Keratinocyte (primary cell): ENCODE measurements at regions not wholly inside any gene's neighbourhood (a gene's known extent, or its start where the extent isn't known, plus 50 kb on each side); places are given as distances from the start of the nearest gene placed in this dataset.

ENCODE experiments used
- DNase-seq: peaks from one replicate; pipeline ENCODE4 v3.0.0-alpha.2; 2011; ENCODE audit warnings: low read depth, missing footprints, low spot score
- FAIRE-seq: peaks from 2 replicates; lab custom pipeline; 2011; peaks lifted over from hg19 to GRCh38; lab: Jason Lieb, UNC
- H2AFZ ChIP-seq: 2 replicates; pipeline ENCODE4 v1.6.0; 2012; ENCODE audit warnings: low read length, control low read depth, inconsistent platforms; ENCODE audit not compliant: control insufficient read depth
- H3K27ac ChIP-seq: 2 replicates; pipeline ENCODE4 v1.5.1; 2011; ENCODE audit warnings: low read length; ENCODE audit not compliant: control insufficient read depth, insufficient read depth
- H3K27me3 ChIP-seq: 3 replicates; pipeline ENCODE4 v1.6.0; 2011; ENCODE audit warnings: low read length; ENCODE audit not compliant: control insufficient read depth, insufficient read depth; ENCODE audit errors: extremely low read depth
- H3K36me3 ChIP-seq, 2 experiments: 2 replicates in 1 of 2; 3 replicates in 1 of 2; pipeline ENCODE4 v1.5.1; 2011; ENCODE audit warnings: low read length in 2 of 2, mild to moderate bottlenecking in 1 of 2; ENCODE audit not compliant: control insufficient read depth in 2 of 2, insufficient read depth in 2 of 2; ENCODE audit errors: extremely low read depth in 1 of 2
- H3K4me1 ChIP-seq: 3 replicates; pipeline ENCODE4 v1.5.1; 2011; ENCODE audit warnings: low read length; ENCODE audit not compliant: control insufficient read depth, insufficient read depth; ENCODE audit errors: extremely low read depth
- H3K4me2 ChIP-seq: 3 replicates; pipeline ENCODE4 v1.6.0; 2011; ENCODE audit warnings: low read depth, low read length; ENCODE audit not compliant: control insufficient read depth, insufficient read depth; ENCODE audit errors: extremely low read depth
- H3K4me3 ChIP-seq, 3 experiments: fragments of 200-600 bp in 1 of 3; sonication (generic) in 1 of 3; 2 replicates in 2 of 3; 3 replicates in 1 of 3; pipeline ENCODE4 v1.5.1; 2011 to 2016; ENCODE audit warnings: low read length in 3 of 3, mild to moderate bottlenecking in 3 of 3, control low read depth in 2 of 3, inconsistent platforms in 1 of 3, low read depth in 1 of 3, mixed read lengths in 1 of 3, mixed run types in 1 of 3, moderate library complexity in 1 of 3; ENCODE audit not compliant: control insufficient read depth in 2 of 3, insufficient read depth in 2 of 3; ENCODE audit errors: extremely low read depth in 1 of 3
- H3K79me2 ChIP-seq: 2 replicates; pipeline ENCODE4 v1.6.0; 2012; ENCODE audit warnings: low read length; ENCODE audit not compliant: control insufficient read depth, insufficient read depth
- H3K9ac ChIP-seq: 3 replicates; pipeline ENCODE4 v1.6.0; 2011; ENCODE audit warnings: low read length; ENCODE audit not compliant: control insufficient read depth, insufficient read depth; ENCODE audit errors: extremely low read depth
- H3K9me1 ChIP-seq: 3 replicates; pipeline ENCODE4 v1.6.0; 2011; ENCODE audit warnings: low read length; ENCODE audit not compliant: control insufficient read depth, insufficient read depth; ENCODE audit errors: extremely low read depth
- H3K9me3 ChIP-seq: 2 replicates; pipeline ENCODE4 v1.5.1; 2012; ENCODE audit warnings: low read depth, low read length; ENCODE audit not compliant: control insufficient read depth
- H4K20me1 ChIP-seq: 3 replicates; pipeline ENCODE4 v1.6.0; 2011; ENCODE audit warnings: low read length; ENCODE audit not compliant: control insufficient read depth, insufficient read depth; ENCODE audit errors: extremely low read depth
- EZH2 ChIP-seq: IDR thresholded peaks from one replicate; pipeline ENCODE4 v1.6.1; 2012; ENCODE audit warnings: inconsistent platforms, mild to moderate bottlenecking, low read length, moderate library complexity
- dilution Hi-C: fragments of 300-500 bp; cut with MboI; formaldehyde crosslinking; loops from one replicate; pipeline ENCODE4 v1.7.0; 2020; ENCODE audit warnings: low sequenced_read_pairs; ENCODE audit not compliant: extremely low pct_ligation_motif_present
- TF ChIP-seq, protein P1 (sequence below), 3 experiments: IDR thresholded peaks in 1 of 3; conservative IDR thresholded peaks in 1 of 3; optimal IDR thresholded peaks in 1 of 3; 2 replicates in 2 of 3; 3 replicates in 1 of 3; pipeline versions ENCODE3 to v1.5.1; 2011; ENCODE audit warnings: low read length in 3 of 3, mild to moderate bottlenecking in 3 of 3, moderate library complexity in 2 of 3, control low read depth in 1 of 3, inconsistent platforms in 1 of 3; ENCODE audit not compliant: insufficient read depth in 2 of 3; ENCODE audit errors: extremely low read depth in 1 of 3

DNA sequence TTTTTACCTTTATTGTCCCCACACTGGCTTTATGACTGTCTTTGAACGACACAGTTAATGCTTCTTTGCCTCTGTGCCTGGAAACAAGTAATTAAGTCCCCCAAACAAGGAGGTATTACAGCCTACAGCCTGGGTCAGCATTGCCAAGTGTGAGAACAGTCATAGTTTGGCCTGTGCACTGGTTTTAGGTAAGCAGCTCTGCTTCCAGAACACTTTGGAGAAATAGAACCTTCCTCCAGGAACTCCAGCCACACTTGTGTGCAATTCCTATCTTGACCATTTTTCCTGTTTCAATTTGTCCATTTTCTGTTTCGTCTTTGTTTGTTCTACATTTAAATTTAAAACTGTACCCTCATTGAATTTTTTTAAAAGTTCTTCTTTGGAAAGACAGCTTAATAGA is 568.2 kb downstream of the TUSC7 start:
- no peaks in the 10 kb centered on the region for H3K9me3 ChIP-seq
- H2AFZ ChIP-seq, result no peak overlapping the region
- no peaks in the 10 kb centered on the region for H4K20me1 ChIP-seq
- H3K4me3 ChIP-seq, result no peak overlapping the region
- H3K27ac ChIP-seq, result no peak overlapping the region
- no peak for DNase-seq
- H3K4me2 ChIP-seq, result no peak overlapping the region
- H3K27me3 ChIP-seq, result no peaks in the 10 kb centered on the region
- no peak for TF ChIP-seq EZH2
- TF ChIP-seq, protein P1, sequence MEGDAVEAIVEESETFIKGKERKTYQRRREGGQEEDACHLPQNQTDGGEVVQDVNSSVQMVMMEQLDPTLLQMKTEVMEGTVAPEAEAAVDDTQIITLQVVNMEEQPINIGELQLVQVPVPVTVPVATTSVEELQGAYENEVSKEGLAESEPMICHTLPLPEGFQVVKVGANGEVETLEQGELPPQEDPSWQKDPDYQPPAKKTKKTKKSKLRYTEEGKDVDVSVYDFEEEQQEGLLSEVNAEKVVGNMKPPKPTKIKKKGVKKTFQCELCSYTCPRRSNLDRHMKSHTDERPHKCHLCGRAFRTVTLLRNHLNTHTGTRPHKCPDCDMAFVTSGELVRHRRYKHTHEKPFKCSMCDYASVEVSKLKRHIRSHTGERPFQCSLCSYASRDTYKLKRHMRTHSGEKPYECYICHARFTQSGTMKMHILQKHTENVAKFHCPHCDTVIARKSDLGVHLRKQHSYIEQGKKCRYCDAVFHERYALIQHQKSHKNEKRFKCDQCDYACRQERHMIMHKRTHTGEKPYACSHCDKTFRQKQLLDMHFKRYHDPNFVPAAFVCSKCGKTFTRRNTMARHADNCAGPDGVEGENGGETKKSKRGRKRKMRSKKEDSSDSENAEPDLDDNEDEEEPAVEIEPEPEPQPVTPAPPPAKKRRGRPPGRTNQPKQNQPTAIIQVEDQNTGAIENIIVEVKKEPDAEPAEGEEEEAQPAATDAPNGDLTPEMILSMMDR (optimal IDR thresholded peaks at IDR 0.05 in 1 of 3, IDR thresholded peaks at IDR 0.05 in 1 of 3, conservative IDR thresholded peaks at IDR 0.05 in 1 of 3; ENCODE audit: extremely low read depth in 1 of 3, insufficient read depth in 2 of 3, low read length in 3 of 3), result no peak
- H3K79me2 ChIP-seq, result no peaks in the 10 kb centered on the region
- FAIRE-seq, result no peak
- H3K9me1 ChIP-seq, result no peaks in the 10 kb centered on the region
- no peak overlapping the region for H3K9ac ChIP-seq
- H3K36me3 ChIP-seq, result no peaks in the 10 kb centered on the region
- H3K4me1 ChIP-seq, result no peaks in the 10 kb centered on the region
- dilution Hi-C loops, result no loop called here

DNA sequence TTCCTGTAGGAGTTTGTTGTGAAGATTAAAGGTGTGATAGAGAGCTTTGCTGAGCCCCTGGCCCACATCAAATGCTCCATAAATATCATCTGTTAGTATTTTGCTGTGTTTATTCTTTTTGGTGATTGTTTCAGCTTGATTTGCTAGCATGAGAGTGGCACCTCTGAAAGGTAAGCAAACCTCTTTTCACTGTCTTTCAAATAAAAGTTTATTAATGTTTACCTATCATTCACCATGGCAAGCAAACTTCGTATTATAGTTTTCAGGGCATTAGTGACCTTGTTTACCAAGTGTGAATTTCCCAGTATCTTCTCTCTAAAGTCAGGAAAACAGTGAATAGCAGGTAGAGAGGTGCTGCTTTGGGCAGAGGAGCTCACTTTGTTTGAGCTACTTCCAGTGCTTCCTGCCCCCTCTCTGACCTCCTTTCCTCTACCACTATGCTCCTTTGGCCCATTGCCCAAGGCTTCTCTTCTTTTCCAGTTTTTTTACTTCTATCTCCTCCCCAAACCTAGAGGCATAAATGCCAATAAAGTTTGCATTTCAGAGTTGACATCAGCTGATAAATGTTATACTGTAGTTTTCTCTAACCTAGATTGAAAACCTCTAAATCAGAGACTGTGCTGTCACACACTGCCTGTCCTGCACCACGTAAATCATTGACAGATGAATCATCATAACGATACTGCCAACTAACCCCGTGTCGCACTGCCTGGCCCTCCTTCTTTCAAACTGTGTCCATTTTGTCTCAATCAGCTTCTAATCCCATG is 569.0 kb downstream of the TUSC7 start:
- no peak for DNase-seq
- H3K79me2 ChIP-seq, result no peaks in the 10 kb centered on the region
- no peak for FAIRE-seq
- no peaks in the 10 kb centered on the region for H3K27me3 ChIP-seq
- no peaks in the 10 kb centered on the region for H3K9me3 ChIP-seq
- dilution Hi-C loops, result no loop called here
- TF ChIP-seq EZH2, result no peak
- no peak overlapping the region for H2AFZ ChIP-seq
- no peak overlapping the region for H3K27ac ChIP-seq
- no peaks in the 10 kb centered on the region for H3K4me1 ChIP-seq
- H4K20me1 ChIP-seq, result no peaks in the 10 kb centered on the region
- H3K9ac ChIP-seq, result no peak overlapping the region
- no peak overlapping the region for H3K4me3 ChIP-seq
- H3K9me1 ChIP-seq, result no peaks in the 10 kb centered on the region
- no peaks in the 10 kb centered on the region for H3K36me3 ChIP-seq
- no peak overlapping the region for H3K4me2 ChIP-seq

GRCh38 chr3:117281371-117281770 is 571.8 kb downstream of the TUSC7 start:
- TF ChIP-seq EZH2, result no peak
- TF ChIP-seq, protein P1 (optimal IDR thresholded peaks at IDR 0.05 in 1 of 3, IDR thresholded peaks at IDR 0.05 in 1 of 3, conservative IDR thresholded peaks at IDR 0.05 in 1 of 3; ENCODE audit: extremely low read depth in 1 of 3, insufficient read depth in 2 of 3, low read length in 3 of 3), result no peak
- H3K79me2 ChIP-seq, result no peaks in the 10 kb centered on the region
- DNase-seq (no peak), FAIRE-seq (no peak)
- H3K4me1 ChIP-seq, result no peaks in the 10 kb centered on the region
- dilution Hi-C loops, result no loop called here
- no peak overlapping the region for H3K9ac ChIP-seq
- no peaks in the 10 kb centered on the region for H3K9me3 ChIP-seq
- no peaks in the 10 kb centered on the region for H3K36me3 ChIP-seq
- H3K4me3 ChIP-seq, result no peak overlapping the region
- H3K27me3 ChIP-seq, result no peaks in the 10 kb centered on the region
- H2AFZ ChIP-seq, result no peak overlapping the region
- H3K9me1 ChIP-seq, result no peaks in the 10 kb centered on the region
- H3K27ac ChIP-seq, result no peak overlapping the region
- H4K20me1 ChIP-seq, result no peaks in the 10 kb centered on the region
- no peak overlapping the region for H3K4me2 ChIP-seq
